ENCODE measurements at regions not wholly inside any gene's neighbourhood (a gene's known extent, or its start where the extent isn't known, plus 50 kb on each side); places are given as distances from the start of the nearest gene placed in this dataset.
"Not testable (repeated sequence)": the region's sequence is repeated elsewhere in the genome, so short reads cannot be mapped to it uniquely, and the experiment has no call there.

DNA sequence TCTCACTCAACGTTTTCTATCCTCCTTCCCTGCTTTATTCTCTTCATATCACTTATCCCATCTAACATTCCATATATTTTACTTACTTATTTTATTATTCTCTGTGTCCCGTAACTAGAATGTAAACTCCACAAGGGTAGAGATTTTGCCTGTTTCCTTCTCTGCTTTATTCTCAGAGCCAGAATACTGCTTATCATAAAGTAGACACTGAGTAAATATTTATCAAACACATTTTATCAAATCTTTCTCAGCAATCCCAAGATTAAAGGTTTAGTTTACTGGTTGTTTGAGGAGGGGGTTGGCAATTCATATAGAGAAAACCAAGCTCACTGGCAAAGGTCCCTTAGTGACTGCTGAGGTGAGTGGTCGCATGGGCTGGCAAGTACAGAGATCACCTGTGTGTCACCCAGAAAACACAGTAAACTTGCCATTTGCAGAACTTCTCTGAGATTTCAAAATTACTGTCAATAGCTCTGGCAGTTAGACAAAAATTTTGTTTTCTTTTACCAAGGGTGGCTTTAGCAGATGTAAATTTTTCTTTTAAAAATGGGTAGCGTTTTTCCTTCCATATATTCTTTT is 662.4 kb downstream of the UTRN start:
- no peak for DNase-seq

DNA sequence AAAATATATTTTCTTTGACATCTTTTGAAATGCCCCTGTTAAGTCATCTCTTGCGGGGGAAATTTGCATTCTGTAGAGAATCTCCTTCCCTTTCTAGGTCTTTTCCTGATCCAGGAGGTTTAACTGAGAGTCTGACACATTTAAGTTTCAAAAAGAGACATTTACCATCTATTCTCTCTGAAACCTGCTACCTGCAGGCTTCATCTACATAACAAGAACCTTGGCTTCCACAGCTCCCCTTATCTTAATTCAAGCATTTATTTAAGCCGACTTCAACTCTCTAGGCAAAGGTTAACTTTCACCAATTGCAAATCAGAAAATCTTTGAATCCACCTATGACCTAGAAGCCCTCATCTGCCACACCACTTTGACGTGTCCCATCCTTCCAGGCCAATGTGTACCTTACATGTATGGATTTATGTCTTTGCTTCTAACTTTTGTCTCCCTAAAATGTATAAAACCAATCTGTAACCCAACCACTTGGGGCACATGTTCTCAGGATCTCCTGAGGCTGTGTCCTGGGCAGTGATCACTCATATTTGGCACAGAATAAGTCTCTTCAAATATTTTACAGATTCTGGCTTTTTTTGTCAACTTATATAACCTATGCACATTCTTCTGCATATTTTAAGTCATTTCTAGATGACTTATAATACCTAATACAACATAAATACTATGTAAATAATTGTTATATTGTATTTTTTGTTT is 666.7 kb downstream of the UTRN start:
- DNase-seq, result no peak

DNA sequence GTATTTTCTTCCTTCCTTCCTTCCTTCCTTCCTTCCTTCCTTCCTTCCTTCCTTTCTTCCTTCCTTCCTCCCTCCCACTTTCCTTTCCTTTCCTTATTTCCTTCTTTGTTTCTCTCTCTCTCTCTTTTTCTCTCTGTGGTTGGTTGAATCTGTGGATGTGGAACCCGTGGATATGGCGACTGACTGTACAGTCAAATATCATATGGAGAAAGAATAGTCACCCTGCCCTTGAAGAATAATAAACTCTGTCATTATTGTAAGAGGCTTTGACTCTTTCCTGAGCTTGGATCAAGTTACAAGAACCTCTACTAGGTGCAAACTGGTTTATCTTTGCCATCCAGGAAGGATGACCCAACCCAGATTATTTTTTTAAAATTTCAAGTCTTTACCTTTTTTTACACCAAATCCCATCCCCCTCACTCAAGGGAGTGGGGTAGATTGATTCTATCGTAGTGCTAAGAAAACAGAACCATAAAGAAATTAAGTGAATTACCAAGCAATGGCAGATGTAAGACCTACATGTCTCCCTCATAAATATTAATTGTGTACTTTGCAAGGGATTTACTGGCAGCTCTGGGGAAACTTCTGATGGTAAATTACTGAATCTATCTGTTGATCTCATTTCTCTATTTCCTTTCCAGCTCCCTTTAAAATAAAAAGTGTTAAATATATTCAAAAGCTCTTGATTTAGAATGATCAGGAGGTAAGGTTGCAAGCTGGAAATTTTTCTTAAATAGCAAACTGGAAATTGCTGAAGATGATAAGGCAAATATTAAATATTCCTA is 667.5 kb downstream of the UTRN start:
- no peak for DNase-seq

DNA sequence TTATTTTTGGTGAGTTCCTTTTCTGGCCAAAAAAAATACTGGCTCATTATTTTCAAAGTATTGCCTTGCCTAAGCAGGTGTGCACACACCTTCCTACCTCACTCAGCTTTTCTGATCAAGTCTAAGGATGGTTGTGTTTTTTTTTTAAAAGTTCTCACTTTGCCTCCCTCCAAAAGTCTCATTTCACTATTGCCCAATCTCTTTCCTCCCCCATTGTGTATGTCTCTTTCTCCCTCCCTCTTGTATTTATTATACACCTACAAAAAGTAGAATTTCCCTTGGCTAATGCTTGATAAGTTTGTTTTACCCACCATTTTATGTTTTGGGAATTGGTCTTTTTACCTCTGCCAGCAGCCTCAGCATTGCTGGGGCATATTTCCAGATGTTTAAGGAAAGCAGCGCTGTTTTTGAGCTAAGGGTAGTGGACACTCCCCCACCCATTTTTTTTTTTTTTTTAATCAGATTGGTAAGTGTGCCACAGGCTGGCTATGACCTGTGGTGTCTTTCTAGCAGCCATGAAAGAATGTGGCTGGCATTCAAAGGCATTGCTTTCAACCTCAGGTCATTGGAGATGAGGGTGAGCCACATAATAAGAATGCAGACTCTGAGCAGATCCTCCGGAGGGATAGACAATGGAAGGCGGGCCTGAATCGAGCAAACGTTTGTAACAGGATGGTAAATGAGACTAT is 668.6 kb downstream of the UTRN start:
- DNase-seq, result no peak

DNA sequence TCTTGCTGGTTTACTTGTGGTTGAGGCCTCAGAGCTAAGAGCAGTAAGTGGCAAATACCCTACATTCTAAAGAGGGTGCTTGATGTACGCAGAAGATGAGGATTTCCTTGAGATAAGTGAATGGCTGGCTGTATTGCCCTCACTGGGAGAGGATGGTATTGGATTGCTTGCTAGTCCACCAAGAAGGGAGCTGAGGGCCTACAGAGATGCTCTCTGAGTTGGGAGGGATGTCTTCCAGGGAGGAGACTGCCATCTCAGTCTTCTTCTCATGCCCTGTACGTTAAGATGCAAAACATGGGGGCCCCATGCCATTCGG is 669.1 kb downstream of the UTRN start:
- no peak for DNase-seq

DNA sequence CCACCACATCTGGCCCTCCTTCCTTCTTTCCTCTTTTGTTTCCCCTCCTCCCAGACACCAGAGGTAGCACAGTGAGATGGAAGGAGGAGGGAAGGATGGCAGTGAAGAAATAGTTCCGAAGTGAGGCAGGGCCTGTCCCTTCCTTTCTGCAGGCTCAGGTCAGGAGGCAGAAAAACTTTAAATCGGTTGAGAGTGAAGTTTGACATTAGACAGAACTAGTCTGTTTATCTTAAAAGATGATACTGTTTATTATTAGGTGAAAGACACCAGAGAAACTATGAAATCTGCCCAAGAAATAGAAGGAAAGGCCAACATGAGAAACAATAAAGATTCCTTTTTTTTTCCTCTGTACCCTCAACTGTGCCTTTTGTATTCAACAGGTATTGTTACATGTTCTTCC is 670.3 kb downstream of the UTRN start:
- no peak for DNase-seq

DNA sequence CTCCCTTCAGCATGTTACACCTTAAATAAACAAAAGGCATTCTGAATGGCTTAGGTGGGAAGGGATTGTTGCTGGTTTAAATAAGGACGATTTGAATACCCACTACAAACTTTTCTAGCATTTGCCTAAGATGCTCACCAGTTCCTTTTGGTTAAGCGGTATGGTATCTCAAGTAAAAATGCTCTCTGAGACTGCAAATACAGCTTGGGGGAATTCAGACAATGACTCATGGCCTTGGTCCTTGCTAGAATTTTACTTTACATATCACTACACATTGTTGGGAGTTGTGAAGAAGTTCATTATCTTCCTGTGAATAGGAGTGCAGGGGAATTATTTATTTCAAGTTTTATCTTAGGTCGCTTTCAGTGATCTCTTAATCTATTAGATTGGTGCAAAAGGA is 670.7 kb downstream of the UTRN start:
- DNase-seq, result no peak

DNA sequence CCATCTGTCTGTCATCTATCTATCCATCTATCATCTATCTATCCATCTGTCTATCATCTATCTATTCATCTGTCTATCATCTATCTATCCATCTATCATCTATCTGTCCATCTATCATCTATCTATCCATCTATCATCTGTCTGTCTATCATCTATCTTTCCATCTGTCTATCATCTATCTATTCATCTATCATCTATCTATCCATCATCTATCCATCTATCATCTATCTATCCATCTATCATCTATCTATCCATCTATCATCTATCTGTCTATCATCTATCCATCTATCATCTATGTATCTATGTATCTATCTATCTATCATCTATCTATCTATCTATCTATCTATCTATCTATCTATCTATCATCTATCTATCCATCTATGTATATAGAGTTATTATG is 671.6 kb downstream of the UTRN start:
- DNase-seq, result not testable (repeated sequence)

DNA sequence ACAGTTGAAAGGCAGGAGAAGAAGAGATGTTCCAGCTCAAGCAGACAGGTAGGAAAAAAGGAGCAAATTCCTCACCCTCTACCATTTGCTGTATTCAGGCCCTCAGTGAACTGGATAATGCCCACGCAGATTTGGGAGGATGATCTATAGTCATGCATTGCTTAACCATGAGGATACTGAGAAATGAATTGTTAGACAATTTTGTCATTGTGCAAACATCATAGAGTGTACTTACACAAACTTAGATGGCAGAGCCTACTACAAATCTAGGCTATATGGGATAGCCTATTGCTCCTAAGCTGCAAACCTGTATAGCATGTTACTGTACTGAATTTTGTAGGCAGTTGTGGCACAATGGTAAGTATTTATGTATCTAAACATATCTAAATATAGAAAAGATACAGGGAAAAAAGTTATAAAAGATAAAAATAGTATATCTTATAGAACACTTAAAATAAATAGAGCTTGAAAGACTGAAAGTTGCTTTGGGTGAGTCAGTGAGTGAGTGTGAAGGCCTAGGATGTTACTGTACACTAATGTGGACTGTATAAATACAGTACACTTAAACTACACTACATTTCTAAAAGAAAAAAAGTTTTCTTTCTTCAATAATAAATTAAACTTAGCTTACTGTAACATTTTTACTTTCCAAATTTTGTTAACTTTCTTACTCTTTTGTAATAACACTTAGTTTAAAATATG is 672.3 kb downstream of the UTRN start:
- DNase-seq, result no peak

DNA sequence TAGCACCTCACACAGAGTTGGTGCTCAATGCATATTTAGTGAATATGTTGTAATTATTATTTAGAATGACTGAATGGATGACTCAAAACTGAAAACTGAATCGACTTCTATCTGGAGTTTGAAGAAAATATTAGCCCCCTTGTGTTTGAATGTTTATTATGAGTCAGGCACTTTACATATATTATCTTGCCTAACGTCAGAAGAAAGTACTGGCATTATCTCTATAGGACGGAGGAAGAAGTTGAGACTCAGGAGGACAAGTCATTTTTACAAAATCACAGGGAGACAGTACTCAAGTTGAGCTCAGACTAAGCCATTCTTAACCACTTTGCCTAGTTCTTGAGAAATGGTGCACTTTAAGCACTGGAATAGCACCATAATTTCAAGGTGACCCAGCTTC is 684.0 kb downstream of the UTRN start:
- DNase-seq, result no peak

DNA sequence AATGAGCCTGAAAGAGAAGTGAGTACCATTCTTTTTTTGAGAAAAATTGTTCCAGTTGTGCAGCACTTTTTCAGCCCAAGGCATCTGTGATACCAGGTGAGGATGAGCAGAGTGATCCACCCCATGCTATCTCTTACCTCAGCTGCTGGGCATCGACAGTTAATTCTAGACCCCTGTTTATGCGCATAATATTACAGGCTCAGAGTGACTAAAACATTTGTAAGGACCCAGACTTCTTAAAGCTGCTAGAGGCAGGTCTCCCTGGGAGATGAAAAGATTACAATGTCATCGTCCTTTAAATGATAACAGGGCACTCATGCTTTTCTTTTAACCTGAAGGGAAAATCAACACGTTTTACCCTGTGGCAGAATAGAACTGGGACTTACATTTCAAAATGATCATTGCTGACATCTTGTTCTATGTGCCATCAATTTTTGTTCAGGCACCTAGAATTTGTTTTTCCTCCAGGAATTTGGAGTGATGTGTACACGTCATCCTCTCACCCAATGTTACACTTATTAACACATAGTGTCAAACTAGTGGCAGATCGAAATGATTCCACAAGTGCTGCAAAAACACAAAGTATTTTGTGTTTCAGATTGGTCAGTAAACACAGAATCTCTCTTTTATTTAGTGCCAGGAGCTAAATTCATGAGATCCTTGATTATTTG is 684.6 kb downstream of the UTRN start:
- no peak for DNase-seq

DNA sequence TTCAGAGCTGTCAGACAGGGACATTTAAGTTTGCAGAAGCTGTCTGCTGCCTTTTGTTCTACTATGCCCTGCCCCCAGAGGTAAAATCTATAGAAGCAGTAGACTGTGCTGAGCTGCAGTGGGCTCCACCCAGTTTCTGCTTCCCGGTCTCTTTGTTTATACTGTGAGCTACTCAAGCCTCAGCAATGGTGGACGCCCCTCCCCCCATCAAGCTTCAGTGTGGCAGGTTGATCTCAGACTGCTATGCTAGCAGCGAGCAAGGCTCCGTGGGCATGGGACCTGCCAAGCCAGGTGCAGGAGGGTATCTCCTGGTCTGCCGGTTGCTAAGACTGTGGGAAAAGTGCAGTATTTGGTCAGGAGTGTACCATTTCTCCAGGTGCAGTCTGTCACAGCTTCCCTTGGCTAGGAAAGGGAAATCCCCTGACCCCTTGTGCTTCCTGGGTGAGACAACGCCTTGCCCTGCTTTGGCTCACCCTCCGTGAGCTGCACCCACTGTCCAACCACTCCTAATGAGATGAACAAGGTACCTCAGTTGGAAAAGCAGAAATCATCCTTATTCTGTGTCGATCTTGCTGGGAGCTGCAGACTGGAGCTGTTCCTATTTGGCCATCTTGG is 692.2 kb downstream of the UTRN start:
- DNase-seq, result not testable (repeated sequence)

DNA sequence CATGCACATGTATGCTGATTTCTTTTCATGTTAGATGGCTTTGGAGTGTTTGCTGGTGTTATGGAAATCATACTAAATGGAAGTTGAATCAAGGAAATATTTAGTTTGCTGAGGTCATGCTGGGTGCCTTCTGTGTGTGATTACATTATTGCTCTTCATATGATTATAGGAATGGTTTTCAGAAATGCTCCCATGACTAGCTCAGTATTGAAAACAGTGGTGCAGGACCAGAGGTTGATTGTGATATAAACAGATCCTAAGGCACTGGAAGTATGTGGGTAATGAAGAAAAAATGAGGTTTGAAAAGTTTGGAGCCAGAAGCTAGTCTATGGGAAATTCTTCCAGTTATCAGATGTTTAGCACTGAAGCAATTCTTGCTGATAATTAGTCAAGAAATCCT is 693.1 kb downstream of the UTRN start:
- no peak for DNase-seq

DNA sequence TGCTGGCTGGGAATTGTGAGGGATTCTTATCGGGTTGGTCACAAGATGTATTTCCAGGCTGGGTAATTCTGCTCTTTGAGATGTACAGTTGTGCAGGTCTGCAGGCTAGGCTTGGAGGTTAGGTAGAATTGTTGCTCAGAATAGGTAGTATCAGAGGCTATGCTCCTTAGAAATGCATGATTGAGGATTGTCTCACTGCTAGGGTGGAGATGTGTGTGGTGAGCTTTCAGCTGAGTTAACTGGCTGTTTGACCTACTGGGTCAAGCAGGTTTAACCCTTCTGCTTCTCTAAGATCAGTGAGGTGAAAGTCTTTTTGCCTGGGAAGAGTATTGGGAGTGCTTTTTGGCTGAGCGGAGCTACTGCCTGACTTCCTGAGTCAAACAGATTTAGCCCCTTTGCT is 701.1 kb downstream of the UTRN start:
- DNase-seq, result no peak

DNA sequence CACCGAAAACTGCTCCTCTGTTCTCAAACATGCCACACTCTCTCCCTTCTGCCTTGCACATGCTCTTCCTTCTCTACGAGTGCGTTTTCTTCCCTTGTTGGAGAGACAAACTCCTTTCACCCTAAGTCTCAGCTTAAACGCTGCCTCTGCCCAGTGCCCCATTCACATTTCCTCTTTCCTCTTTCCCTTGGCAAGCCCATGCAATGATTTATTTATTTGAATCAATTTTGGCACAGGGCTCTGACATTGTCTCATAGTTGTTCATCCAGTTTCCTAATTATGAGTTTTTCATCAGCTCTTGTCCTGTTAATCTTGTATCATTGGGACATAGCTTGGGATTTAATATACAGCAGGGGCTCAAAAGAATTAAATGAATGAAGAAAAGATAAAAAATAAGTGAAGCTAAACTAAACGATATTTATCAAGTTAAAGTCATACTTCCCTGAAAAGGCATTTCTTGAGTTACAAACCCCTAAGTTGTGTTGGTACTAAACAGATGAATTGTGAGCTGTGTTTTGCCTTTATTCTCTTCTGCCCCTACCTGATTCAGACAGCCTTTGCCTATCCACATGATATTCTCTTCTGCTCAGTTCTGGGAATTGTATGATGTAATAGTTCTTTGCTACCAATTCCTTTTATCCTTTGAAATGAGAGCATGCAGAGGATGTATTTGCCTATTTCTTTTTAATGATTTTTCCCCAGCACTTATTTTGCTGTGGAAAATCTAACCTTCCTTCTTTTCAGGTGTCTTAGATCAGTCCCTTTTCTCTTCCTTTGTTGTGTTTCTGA is 704.4 kb downstream of the UTRN start:
- DNase-seq, result no peak

DNA sequence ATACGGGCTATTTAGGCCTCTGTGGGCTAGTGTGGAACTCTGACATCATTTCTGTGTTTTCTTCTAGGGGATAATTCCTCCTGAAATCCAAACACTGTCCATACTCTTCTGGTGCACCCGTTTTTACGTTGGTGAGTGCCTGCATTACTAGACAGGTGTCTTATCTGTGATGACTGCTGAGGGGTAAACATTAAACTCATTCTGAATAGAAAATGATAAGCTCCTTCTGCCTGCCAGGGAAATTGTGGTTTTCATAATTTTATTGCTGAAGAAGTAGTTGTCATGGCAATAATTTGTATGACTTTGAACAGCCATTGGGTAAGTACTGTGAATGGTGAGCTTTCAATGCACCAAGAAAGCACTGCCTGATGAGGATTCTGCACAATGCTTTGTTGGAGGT is 705.6 kb downstream of the UTRN start:
- no peak for DNase-seq

DNA sequence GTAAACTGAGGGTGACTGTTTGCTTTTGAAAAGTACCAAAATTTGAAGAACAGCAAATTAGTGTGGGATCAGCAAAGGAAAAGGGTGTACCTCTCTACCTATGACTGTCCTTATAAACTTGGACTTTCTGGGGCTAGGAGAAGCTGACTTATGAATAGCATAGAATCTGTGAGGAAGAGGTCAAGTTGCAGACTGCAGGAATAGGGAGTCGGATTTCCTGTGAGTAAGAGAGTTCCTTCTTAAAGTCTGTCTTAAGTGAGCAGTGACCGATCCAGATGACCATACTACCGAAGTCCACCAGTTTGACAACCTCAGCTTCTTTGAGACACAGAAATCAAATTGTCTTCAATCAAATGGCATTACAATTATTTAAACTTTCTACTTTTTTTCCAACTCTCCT is 708.7 kb downstream of the UTRN start:
- no peak for DNase-seq

DNA sequence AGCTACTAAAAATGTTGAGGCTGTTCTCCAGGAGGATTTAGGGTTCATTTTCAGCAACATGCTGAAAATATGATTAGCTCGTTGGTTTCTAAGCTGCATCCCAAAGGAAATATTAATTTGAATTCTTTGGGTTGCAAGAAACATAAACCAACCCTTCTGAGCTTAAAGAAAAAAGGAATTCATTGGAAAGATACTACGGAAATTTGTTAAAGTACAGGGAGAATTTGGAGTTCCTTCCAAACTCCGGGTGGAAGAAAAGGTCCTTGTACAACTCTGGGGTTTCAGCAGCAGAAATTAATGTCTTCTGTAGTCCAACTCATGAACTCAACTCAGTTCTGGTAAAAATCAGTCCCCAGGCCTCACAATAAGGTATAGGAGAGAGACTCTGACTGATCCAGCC is 712.9 kb downstream of the UTRN start:
- no peak for DNase-seq

DNA sequence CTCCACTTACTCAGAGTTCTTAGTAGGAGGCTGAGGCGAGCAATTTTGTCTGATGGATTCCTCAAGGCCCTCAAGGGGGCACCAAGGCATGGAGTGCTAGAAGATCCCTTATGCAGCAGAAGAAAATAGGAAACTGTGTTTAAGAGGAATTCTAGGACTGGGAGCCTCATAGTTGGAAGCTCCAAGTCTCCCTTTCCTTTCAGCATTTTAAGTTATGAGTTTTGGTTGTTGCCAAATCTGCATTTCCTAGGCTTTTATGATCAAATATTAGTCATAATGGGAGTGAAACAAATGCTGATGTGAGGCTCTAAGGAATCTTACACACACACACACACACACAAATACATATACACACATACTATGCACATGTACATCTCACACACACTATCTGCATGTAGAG is 714.0 kb downstream of the UTRN start:
- no peak for DNase-seq

DNA sequence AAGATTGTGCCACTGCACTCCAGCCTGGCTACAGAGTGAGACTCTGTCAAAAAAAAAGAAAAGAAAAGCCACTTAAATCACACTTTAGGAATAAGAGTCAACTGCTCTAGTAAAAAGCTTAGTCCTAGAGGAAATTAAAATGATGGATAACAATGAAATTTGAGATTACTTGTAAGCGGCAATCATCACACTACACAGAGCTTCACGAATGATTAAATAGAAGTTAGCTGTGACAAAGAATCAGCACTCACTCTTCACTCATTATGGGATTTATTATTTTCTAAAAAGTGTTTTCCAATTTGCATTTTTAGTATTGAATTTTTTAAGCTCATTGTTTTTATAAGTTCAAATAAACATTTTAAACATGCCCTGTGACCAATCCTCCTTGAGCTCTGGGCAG is 718.0 kb downstream of the UTRN start:
- no peak for DNase-seq

DNA sequence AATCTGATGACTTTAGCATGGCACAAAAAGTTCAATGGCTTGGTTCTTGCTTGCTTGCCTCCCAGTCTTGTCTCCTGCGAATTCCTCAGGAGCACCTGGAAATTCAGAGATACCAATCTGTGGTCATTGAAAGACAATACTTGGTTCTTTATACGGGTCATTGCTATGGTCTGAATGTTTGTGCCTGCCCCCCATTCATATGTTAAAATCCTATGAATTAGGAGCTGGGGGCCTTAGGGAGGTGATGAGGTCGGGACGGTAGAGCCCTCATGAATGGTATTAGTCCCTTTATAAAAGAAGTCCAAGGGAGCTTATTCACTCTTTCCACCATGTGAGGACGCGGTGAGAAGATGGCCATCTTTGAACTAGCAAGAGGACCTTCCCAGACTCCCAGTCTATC is 721.8 kb downstream of the UTRN start:
- no peak for DNase-seq
